ENCODE measurements at regions not wholly inside any gene's neighbourhood (a gene's known extent, or its start where the extent isn't known, plus 50 kb on each side); places are given as distances from the start of the nearest gene placed in this dataset.

DNA sequence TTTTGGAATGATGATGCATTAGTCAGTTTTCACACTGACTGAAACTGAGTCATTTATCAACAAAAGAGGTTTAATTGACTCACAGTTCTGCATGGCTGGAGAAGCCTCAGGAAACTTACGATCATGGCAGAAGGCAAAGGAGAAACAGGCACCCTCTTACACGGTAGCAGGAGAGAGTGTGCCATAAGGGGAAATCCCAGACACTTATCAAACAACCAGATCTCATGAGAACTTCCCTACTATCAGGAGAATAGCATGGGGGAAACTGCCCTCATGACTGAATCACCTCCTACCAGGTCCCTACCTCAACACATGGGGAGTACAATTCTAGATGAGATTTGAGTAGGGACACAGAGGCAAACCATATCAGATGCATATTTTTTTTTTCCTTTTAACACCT lies 504.5 kb upstream of the VRK2 start:
- H3K56ac ChIP-seq (ENCODE audit: insufficient read length, low read depth, low read length): no peak overlapping the region
- no peak overlapping the region for H3K18ac ChIP-seq (ENCODE audit: insufficient read length, low read depth, low read length)
- H3K79me2 ChIP-seq (ENCODE audit: insufficient read depth, low read length): no peaks in the 10 kb centered on the region
- Mint-ChIP-seq H3K36me3 (ENCODE audit: insufficient read depth in 1 of 3, low read depth in 3 of 3) (no peaks in the 10 kb centered on the region), H3K4me3 (no peak overlapping the region), H3K27me3 (ENCODE audit: low read depth) (no peaks in the 10 kb centered on the region), H3K4me1 (peaks cover 9% of the 10 kb centered on the region in 2 experiments), H3K27ac (no peak overlapping the region), H3K9me3 (no peaks in the 10 kb centered on the region)
- H2AK5ac ChIP-seq (ENCODE audit: insufficient read length, low read length): no peak overlapping the region
- H3K9ac ChIP-seq (ENCODE audit: extremely low read depth, insufficient read length, low read length): no peak overlapping the region
- no peaks in the 10 kb centered on the region for H4K20me1 ChIP-seq (ENCODE audit: control insufficient read depth, insufficient read depth, insufficient read length)
- H2BK12ac ChIP-seq (ENCODE audit: insufficient read length, low read depth, low read length): no peak overlapping the region
- H2AFZ ChIP-seq (ENCODE audit: low read length): no peak overlapping the region
- DNase-seq: no peak
- H3K27me3 ChIP-seq (ENCODE audit: insufficient read depth, low read length): no peaks in the 10 kb centered on the region
- 0 out of 2 replicates have a peak, but pooled peaks cover 2% of the 10 kb centered on the region for H3K4me1 ChIP-seq (ENCODE audit: insufficient read depth, low read length)
- H3K4me2 ChIP-seq (ENCODE audit: insufficient read depth, insufficient read length, low read length): no peak overlapping the region
- no peaks in the 10 kb centered on the region for H3K23me2 ChIP-seq (ENCODE audit: insufficient read length, low read depth, low read length, poor library complexity, severe bottlenecking)
- H2BK15ac ChIP-seq (ENCODE audit: low read depth, low read length): no peak overlapping the region
- H4K8ac ChIP-seq (replicated peaks; ENCODE audit: insufficient read length, low read depth, low read length): no peak overlapping the region
- no peak overlapping the region for H2BK20ac ChIP-seq (ENCODE audit: low read depth, low read length, poor library complexity, severe bottlenecking)
- H4K5ac ChIP-seq (ENCODE audit: insufficient read length, low read depth, low read length): no peak overlapping the region
- H3T11ph ChIP-seq (ENCODE audit: low read length): no peak overlapping the region
- no CpG with 5 or more reads among the region's 2 CpGs for WGBS (ENCODE audit: extremely low coverage, insufficient read length, low lambda C conversion rate)
- H3K23ac ChIP-seq (ENCODE audit: insufficient read length, low read depth, low read length): no peak overlapping the region
- H3K79me1 ChIP-seq (ENCODE audit: insufficient read depth, low read depth, low read length, poor library complexity, severe bottlenecking): no peaks in the 10 kb centered on the region
- no peaks in the 10 kb centered on the region for H3K9me3 ChIP-seq (ENCODE audit: control insufficient read depth, low read depth, low read length)
- H3K4ac ChIP-seq (ENCODE audit: low read depth, low read length): no peak overlapping the region
- no peak overlapping the region for H3K14ac ChIP-seq (ENCODE audit: insufficient read depth, low read length)
- TF ChIP-seq, protein P1, sequence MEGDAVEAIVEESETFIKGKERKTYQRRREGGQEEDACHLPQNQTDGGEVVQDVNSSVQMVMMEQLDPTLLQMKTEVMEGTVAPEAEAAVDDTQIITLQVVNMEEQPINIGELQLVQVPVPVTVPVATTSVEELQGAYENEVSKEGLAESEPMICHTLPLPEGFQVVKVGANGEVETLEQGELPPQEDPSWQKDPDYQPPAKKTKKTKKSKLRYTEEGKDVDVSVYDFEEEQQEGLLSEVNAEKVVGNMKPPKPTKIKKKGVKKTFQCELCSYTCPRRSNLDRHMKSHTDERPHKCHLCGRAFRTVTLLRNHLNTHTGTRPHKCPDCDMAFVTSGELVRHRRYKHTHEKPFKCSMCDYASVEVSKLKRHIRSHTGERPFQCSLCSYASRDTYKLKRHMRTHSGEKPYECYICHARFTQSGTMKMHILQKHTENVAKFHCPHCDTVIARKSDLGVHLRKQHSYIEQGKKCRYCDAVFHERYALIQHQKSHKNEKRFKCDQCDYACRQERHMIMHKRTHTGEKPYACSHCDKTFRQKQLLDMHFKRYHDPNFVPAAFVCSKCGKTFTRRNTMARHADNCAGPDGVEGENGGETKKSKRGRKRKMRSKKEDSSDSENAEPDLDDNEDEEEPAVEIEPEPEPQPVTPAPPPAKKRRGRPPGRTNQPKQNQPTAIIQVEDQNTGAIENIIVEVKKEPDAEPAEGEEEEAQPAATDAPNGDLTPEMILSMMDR (conservative IDR thresholded peaks at IDR 0.05): no peak
- no peak overlapping the region for H2BK120ac ChIP-seq (ENCODE audit: low read depth, low read length, poor library complexity, severe bottlenecking)
- H3K27ac ChIP-seq (ENCODE audit: insufficient read length, low read depth, low read length): no peak overlapping the region
- H4K91ac ChIP-seq (ENCODE audit: insufficient read length, low read depth, low read length): no peak overlapping the region
- H2BK5ac ChIP-seq (ENCODE audit: insufficient read length, low read length): no peak overlapping the region

All from H9 (cell line).